ENCODE measurements at regions not wholly inside any gene's neighbourhood (a gene's known extent, or its start where the extent isn't known, plus 50 kb on each side); places are given as distances from the start of the nearest gene placed in this dataset.

DNA sequence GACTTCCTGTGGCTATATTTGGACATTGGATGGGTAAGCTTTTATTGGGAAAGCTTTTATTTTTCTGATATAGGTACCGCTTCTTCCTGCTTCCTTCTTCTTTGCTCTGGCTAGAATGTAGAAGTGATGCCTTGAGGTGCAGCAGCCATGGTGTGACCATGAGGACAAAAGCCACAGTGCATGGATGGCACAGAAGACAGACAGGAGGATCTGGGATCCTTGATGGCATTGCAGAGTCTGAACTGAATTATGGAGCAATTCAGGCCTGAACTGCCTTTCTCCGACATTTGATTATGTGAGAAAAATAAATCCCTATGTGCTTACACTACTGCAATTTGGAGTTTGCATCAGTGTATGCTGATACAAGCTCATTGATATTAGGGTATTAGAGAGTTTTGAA lies 191.3 kb upstream of the CRY1 start:
- no peak for TF ChIP-seq ZNF569 (CRISPR knock-in tag; IDR thresholded peaks at IDR 0.05; ENCODE audit: borderline replicate concordance)
- no peak for TF ChIP-seq ASH2L (IDR thresholded peaks at IDR 0.05; ENCODE audit: insufficient read length, low read depth, low read length)
- TF ChIP-seq SIN3A (IDR thresholded peaks at IDR 0.05; ENCODE audit: borderline replicate concordance, low read depth, low read length), result no peak
- TF ChIP-seq, protein P1, sequence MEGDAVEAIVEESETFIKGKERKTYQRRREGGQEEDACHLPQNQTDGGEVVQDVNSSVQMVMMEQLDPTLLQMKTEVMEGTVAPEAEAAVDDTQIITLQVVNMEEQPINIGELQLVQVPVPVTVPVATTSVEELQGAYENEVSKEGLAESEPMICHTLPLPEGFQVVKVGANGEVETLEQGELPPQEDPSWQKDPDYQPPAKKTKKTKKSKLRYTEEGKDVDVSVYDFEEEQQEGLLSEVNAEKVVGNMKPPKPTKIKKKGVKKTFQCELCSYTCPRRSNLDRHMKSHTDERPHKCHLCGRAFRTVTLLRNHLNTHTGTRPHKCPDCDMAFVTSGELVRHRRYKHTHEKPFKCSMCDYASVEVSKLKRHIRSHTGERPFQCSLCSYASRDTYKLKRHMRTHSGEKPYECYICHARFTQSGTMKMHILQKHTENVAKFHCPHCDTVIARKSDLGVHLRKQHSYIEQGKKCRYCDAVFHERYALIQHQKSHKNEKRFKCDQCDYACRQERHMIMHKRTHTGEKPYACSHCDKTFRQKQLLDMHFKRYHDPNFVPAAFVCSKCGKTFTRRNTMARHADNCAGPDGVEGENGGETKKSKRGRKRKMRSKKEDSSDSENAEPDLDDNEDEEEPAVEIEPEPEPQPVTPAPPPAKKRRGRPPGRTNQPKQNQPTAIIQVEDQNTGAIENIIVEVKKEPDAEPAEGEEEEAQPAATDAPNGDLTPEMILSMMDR (CRISPR knock-in tag; IDR thresholded peaks at IDR 0.05), result no peak
- no peak for TF ChIP-seq ATF3 (CRISPR knock-in tag; IDR thresholded peaks at IDR 0.05)
- TF ChIP-seq JUND (CRISPR knock-in tag; IDR thresholded peaks at IDR 0.05), result no peak
